Natural killer cell (primary cell): ENCODE measurements at regions not wholly inside any gene's neighbourhood (a gene's known extent, or its start where the extent isn't known, plus 50 kb on each side); places are given as distances from the start of the nearest gene placed in this dataset.

Experiments used
- ATAC-seq, 3 donors: fragments of 150-1000 bp in 2 of 3; fragments of 200-7000 bp in 1 of 3; cut with Tn5 transposase; 1 replicate in 1 of 3; 2 replicates in 2 of 3; pipeline ENCODE4 v1.10.0; 2021; ENCODE audit warnings: mild to moderate bottlenecking in 2 of 3, moderate library complexity in 2 of 3
- DNase-seq, 2 donors: peaks; one replicate each; pipeline versions ENCODE4 v3.0.0 to v3.0.0-alpha.2; 2013 to 2021; ENCODE audit warnings: mixed read lengths in 1 of 2
- H3K27ac ChIP-seq: one replicate; pipeline ENCODE4 v1.5.1; 2013; ENCODE audit warnings: mild to moderate bottlenecking, low read length
- H3K27me3 ChIP-seq: one replicate; pipeline ENCODE4 v1.6.1; 2013; ENCODE audit warnings: low read length; ENCODE audit not compliant: control insufficient read depth, insufficient read depth
- H3K36me3 ChIP-seq: one replicate; pipeline ENCODE4 v1.6.1; 2013; ENCODE audit warnings: low read length; ENCODE audit not compliant: control insufficient read depth, insufficient read depth
- H3K4me1 ChIP-seq: one replicate; pipeline ENCODE4 v1.6.1; 2013; ENCODE audit warnings: low read length; ENCODE audit not compliant: control insufficient read depth, insufficient read depth
- H3K4me3 ChIP-seq: one replicate; pipeline ENCODE4 v1.5.1; 2013; ENCODE audit warnings: low read length
- H3K9me3 ChIP-seq: one replicate; pipeline ENCODE4 v1.6.1; 2013; ENCODE audit warnings: low read length; ENCODE audit not compliant: control insufficient read depth, insufficient read depth
- H3K27ac Mint-ChIP-seq, 2 donors: one replicate each; pipeline ENCODE4 v1.8.0; 2022; ENCODE audit warnings: mild to moderate bottlenecking in 2 of 2, mixed read lengths in 2 of 2, moderate library complexity in 1 of 2
- H3K27me3 Mint-ChIP-seq, 2 donors: one replicate each; pipeline ENCODE4 v1.8.0; 2022; ENCODE audit warnings: low read depth in 2 of 2, mixed read lengths in 2 of 2
- H3K36me3 Mint-ChIP-seq: one replicate; pipeline ENCODE4 v1.8.0; 2022; ENCODE audit warnings: mixed read lengths
- H3K4me1 Mint-ChIP-seq, 2 donors: one replicate each; pipeline ENCODE4 v1.8.0; 2022; ENCODE audit warnings: mixed read lengths in 2 of 2
- H3K4me3 Mint-ChIP-seq: one replicate; pipeline ENCODE4 v1.8.0; 2022; ENCODE audit warnings: mild to moderate bottlenecking, moderate library complexity, mixed read lengths
- H3K9me3 Mint-ChIP-seq, 2 donors: one replicate each; pipeline ENCODE4 v1.8.0; 2022; ENCODE audit warnings: mixed read lengths in 2 of 2
- CTCF ChIP-seq: fragments of 200-600 bp; IDR thresholded peaks from one replicate; pipeline ENCODE4 v1.8.0; 2022; ENCODE audit warnings: antibody characterized with exemption
- WGBS: methylation state at CpG from one replicate; pipeline ENCODE4 v1.1.7; 2013; ENCODE audit warnings: missing lambda C conversion rate; ENCODE audit not compliant: insufficient coverage; 5-methylcytosine and 5-hydroxymethylcytosine counted together
- intact Hi-C: fragments of 100-400 bp; cut with micrococcal nuclease; formaldehyde crosslinking; loops from one replicate; pipeline ENCODE4 v1.14.2; 2022

DNA sequence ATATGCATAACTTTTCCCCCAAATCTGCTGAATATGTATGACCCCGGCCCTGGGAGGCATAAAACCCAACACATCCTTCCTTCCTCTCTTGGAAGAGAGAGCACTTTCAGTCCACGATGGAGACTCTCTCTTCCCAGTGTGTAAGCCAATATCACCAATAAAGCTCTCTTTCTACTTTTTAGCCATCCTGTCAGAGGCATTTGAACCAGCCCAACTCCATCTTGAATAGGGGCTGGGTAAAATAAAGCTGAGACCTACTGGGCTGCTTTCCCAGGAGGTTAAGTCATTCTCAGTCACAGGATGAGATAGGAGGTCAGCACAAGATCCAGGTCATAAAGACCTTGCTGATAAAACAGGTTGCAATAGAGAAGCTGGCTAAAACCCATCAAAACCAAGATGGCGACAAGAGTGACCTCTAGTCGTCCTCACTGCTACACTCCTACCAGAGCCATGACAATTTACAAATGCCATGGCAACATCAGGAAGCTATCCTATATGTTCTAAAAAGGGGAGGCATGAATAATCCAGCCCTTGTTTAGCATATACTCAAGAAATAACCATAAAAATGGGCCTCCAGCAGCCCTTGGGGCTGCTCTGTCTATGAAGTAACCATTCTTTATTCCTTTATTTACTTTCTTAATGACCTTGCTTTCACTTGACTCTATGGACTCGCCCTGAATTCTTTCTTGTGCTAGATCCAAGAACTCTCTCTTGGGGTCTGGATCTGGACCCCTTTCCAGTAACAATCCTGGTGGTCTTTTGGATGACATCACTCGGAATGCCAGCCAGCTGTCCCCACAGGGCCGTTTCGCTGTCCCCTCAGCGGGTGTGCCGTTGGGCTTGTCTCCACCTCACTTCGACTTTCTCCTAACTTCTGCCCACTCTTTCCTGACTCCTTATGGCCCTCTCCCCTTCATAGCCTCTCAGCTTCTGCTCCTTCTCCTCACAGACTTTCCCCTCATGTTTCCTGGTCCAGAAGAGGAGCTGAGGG is 53.4 kb upstream of the NKD1 start:
- ATAC-seq: no peak
- DNase-seq: no peak

DNA sequence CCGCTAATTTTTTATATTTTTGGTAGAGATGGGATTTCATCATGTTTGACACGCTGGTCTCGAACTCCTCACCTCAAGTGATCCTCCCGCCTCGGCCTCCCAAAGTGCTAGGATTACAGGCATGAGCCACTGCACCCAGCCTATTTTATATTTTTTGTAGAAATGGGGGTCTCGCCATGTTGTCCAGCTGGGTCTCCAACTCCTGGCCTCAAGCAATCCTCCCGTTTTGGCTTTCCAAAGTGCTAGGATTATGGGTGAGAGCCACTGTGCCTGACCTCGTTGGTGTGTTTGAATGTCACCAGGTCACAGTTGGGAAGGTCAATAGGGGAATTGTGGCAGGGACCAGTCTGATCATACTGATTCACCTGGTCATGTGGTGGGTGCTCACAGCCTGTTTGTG is 56.7 kb upstream of the NKD1 start:
- ATAC-seq (no peak), DNase-seq (no peak)
- H3K4me1 ChIP-seq: no peaks in the 10 kb centered on the region
- H3K9me3 ChIP-seq: no peaks in the 10 kb centered on the region
- intact Hi-C loops: no loop called here
- peaks cover 4% of the 10 kb centered on the region for H3K27me3 ChIP-seq
- H3K4me1 Mint-ChIP-seq: no peaks in the 10 kb centered on the region
- H3K9me3 Mint-ChIP-seq: no peaks in the 10 kb centered on the region
- no peak overlapping the region for H3K4me3 Mint-ChIP-seq
- no peak for TF ChIP-seq CTCF
- no peak overlapping the region for H3K27ac Mint-ChIP-seq
- WGBS: 87% methylated on average over 8 of the region's 8 CpGs
- no peak overlapping the region for H3K27ac ChIP-seq
- peaks cover 14 to 22% of the 10 kb centered on the region in 2 donors for H3K27me3 Mint-ChIP-seq
- H3K4me3 ChIP-seq: no peak overlapping the region
- no peaks in the 10 kb centered on the region for H3K36me3 Mint-ChIP-seq
- no peaks in the 10 kb centered on the region for H3K36me3 ChIP-seq

More for the DNA sequence above, 53.4 kb upstream of the NKD1 start:
- Mint-ChIP-seq H3K27me3 (peaks cover 6% of the 10 kb centered on the region in 2 donors), H3K36me3 (no peaks in the 10 kb centered on the region), H3K27ac (no peak overlapping the region), H3K9me3 (no peaks in the 10 kb centered on the region), H3K4me3 (no peak overlapping the region), H3K4me1 (no peaks in the 10 kb centered on the region)
- TF ChIP-seq CTCF: no peak
- 91% methylated on average over 11 of the region's 11 CpGs for WGBS
- H3K27me3 ChIP-seq: no peaks in the 10 kb centered on the region
- H3K36me3 ChIP-seq: no peaks in the 10 kb centered on the region
- no peaks in the 10 kb centered on the region for H3K4me1 ChIP-seq
- H3K27ac ChIP-seq: no peak overlapping the region
- H3K9me3 ChIP-seq: no peaks in the 10 kb centered on the region
- intact Hi-C loops: no loop called here
- H3K4me3 ChIP-seq: no peak overlapping the region

DNA sequence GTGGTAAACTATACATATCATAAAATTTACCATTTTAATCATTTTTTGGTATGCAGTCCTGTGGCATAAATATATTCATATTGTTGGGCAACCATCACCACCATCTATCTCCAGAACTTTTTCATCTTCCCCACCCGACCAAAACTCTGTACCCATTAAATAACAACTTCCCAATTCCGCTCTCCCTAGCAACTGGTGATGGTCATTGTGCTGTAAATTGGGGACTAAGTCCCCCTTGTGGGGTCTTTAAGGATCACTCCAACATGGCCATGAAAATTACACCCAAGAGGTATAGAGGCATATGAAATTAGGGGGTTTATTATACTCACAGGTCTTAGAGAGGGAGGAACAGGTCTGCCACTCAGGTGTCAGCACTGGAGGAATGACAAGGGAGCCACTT is 57.4 kb upstream of the NKD1 start:
- peaks cover 19 to 29% of the 10 kb centered on the region in 2 donors for H3K27me3 Mint-ChIP-seq
- intact Hi-C loops: no loop called here
- H3K36me3 Mint-ChIP-seq: no peaks in the 10 kb centered on the region
- Histone ChIP-seq H3K9me3 (no peaks in the 10 kb centered on the region), H3K4me1 (no peaks in the 10 kb centered on the region), H3K4me3 (no peak overlapping the region), H3K27me3 (peaks cover 4% of the 10 kb centered on the region), H3K27ac (no peak overlapping the region), H3K36me3 (no peaks in the 10 kb centered on the region)
- no peak overlapping the region for H3K4me3 Mint-ChIP-seq
- no peak for TF ChIP-seq CTCF
- no peaks in the 10 kb centered on the region for H3K4me1 Mint-ChIP-seq
- ATAC-seq: no peak
- no peak overlapping the region for H3K27ac Mint-ChIP-seq
- WGBS: 100% methylated on average over 1 of the region's 2 CpGs
- H3K9me3 Mint-ChIP-seq: no peaks in the 10 kb centered on the region
- no peak for DNase-seq
